HG03108 (cell line): ENCODE measurements at regions not wholly inside any gene's neighbourhood (a gene's known extent, or its start where the extent isn't known, plus 50 kb on each side); places are given as distances from the start of the nearest gene placed in this dataset.
"Not testable (repeated sequence)": the region's sequence is repeated elsewhere in the genome, so short reads cannot be mapped to it uniquely, and the experiment has no call there.

Experiments used
- ATAC-seq: cut with Tn5 transposase; IDR thresholded peaks from one replicate; pipeline ENCODE4 v1.9.1; 2021; ENCODE audit warnings: moderate library complexity; ENCODE audit not compliant: unreplicated experiment

GRCh38 chr4:19266566-19266965, 985.1 kb upstream of the SLIT2 start:
- ATAC-seq, result no peak

- ATAC-seq, result no peak
These were observed 989.2 kb upstream of the SLIT2 start for GRCh38 chr4:19262467-19262866.

GRCh38 chr4:19260346-19260745, 991.4 kb upstream of the SLIT2 start:
- no peak for ATAC-seq

GRCh38 chr4:19259920-19260319, 991.8 kb upstream of the SLIT2 start:
- ATAC-seq, result no peak

GRCh38 chr4:19256823-19257222, 994.9 kb upstream of the SLIT2 start:
- ATAC-seq, result no peak

- no peak for ATAC-seq
These were observed 997.2 kb upstream of the SLIT2 start for GRCh38 chr4:19254486-19254885.

- ATAC-seq, result no peak
These were observed 1003.7 kb upstream of the SLIT2 start for GRCh38 chr4:19248023-19248422.

- no peak for ATAC-seq
These were observed 1009.8 kb upstream of the SLIT2 start for GRCh38 chr4:19241895-19242294.

- ATAC-seq, result no peak
These were observed 1012.1 kb upstream of the SLIT2 start for GRCh38 chr4:19239565-19239964.

GRCh38 chr4:19236473-19236872, 1015.2 kb upstream of the SLIT2 start:
- ATAC-seq, result no peak

GRCh38 chr4:19230906-19231545, 1020.7 kb upstream of the SLIT2 start:
- ATAC-seq, result no peak

GRCh38 chr4:19227701-19228100, 1024.0 kb upstream of the SLIT2 start:
- no peak for ATAC-seq

- no peak for ATAC-seq
These were observed 1026.9 kb upstream of the SLIT2 start for GRCh38 chr4:19224820-19225219.

GRCh38 chr4:19216476-19216875, 1035.2 kb upstream of the SLIT2 start:
- no peak for ATAC-seq

- ATAC-seq, result no peak
These were observed 1037.0 kb upstream of the SLIT2 start for GRCh38 chr4:19214591-19215186.

GRCh38 chr4:19213388-19213787, 1038.3 kb upstream of the SLIT2 start:
- no peak for ATAC-seq

- ATAC-seq, result no peak
These were observed 1045.9 kb upstream of the SLIT2 start for GRCh38 chr4:19205853-19206252.

GRCh38 chr4:19197838-19198237, 1053.9 kb upstream of the SLIT2 start:
- ATAC-seq, result not testable (repeated sequence)

GRCh38 chr4:19195696-19196095, 1056.0 kb upstream of the SLIT2 start:
- ATAC-seq, result no peak

GRCh38 chr4:19194672-19195071, 1057.0 kb upstream of the SLIT2 start:
- no peak for ATAC-seq

- no peak for ATAC-seq
These were observed 1058.3 kb upstream of the SLIT2 start for GRCh38 chr4:19193274-19193981.

GRCh38 chr4:19191979-19192650, 1059.6 kb upstream of the SLIT2 start:
- no peak for ATAC-seq
